CD4-positive, alpha-beta T cell treated with Interleukin-17A for 1 hour (primary cell): ENCODE measurements at regions not wholly inside any gene's neighbourhood (a gene's known extent, or its start where the extent isn't known, plus 50 kb on each side); places are given as distances from the start of the nearest gene placed in this dataset.

ENCODE experiments used
- DNase-seq: peaks from one replicate; pipeline ENCODE4 v3.0.0-alpha.2; 2020

- DNase-seq = no peak
Observed at GRCh38 chr18:46325895-46326294, 221.7 kb downstream of the HAUS1 start.

- no peak for DNase-seq
Observed at GRCh38 chr18:46329736-46330246, 225.6 kb downstream of the HAUS1 start.

GRCh38 chr18:46331316-46331715 is 227.1 kb downstream of the HAUS1 start:
- no peak for DNase-seq

- DNase-seq = no peak
Observed at GRCh38 chr18:46332286-46332801, 228.2 kb downstream of the HAUS1 start.

- no peak for DNase-seq
Observed at GRCh38 chr18:46332921-46333341, 228.7 kb downstream of the HAUS1 start.

GRCh38 chr18:46333431-46334135 is 229.4 kb downstream of the HAUS1 start:
- DNase-seq = peak; percentile 10

GRCh38 chr18:46334868-46335281 is 230.7 kb downstream of the HAUS1 start:
- DNase-seq = no peak

- no peak for DNase-seq
Observed at GRCh38 chr18:46335534-46336101, 231.4 kb downstream of the HAUS1 start.

- DNase-seq = peak; percentile 6
Observed at GRCh38 chr18:46336278-46337111, 232.3 kb downstream of the HAUS1 start.

GRCh38 chr18:46337271-46337670 is 233.1 kb downstream of the HAUS1 start:
- DNase-seq = no peak

GRCh38 chr18:46338205-46338604 is 234.0 kb downstream of the HAUS1 start:
- DNase-seq = no peak

- DNase-seq = no peak
Observed at GRCh38 chr18:46338766-46339165, 234.6 kb downstream of the HAUS1 start.

GRCh38 chr18:46340716-46341115 is 236.5 kb downstream of the HAUS1 start:
- DNase-seq = no peak

GRCh38 chr18:46341986-46342525 is 237.9 kb downstream of the HAUS1 start:
- no peak for DNase-seq

GRCh38 chr18:46343456-46343855 is 239.3 kb downstream of the HAUS1 start:
- DNase-seq = no peak

- peak; percentile 63 for DNase-seq
Observed at GRCh38 chr18:46343931-46344372, 239.8 kb downstream of the HAUS1 start.

GRCh38 chr18:46344416-46345180 is 240.4 kb downstream of the HAUS1 start:
- DNase-seq = no peak

- no peak for DNase-seq
Observed at GRCh38 chr18:46345181-46345465, 240.9 kb downstream of the HAUS1 start.

- no peak for DNase-seq
Observed at GRCh38 chr18:46346213-46346612, 242.0 kb downstream of the HAUS1 start.

GRCh38 chr18:46346896-46347630 is 242.9 kb downstream of the HAUS1 start:
- no peak for DNase-seq

- DNase-seq = no peak
Observed at GRCh38 chr18:46350598-46351159, 246.5 kb downstream of the HAUS1 start.
